ENCODE measurements at regions not wholly inside any gene's neighbourhood (a gene's known extent, or its start where the extent isn't known, plus 50 kb on each side); places are given as distances from the start of the nearest gene placed in this dataset.

DNA sequence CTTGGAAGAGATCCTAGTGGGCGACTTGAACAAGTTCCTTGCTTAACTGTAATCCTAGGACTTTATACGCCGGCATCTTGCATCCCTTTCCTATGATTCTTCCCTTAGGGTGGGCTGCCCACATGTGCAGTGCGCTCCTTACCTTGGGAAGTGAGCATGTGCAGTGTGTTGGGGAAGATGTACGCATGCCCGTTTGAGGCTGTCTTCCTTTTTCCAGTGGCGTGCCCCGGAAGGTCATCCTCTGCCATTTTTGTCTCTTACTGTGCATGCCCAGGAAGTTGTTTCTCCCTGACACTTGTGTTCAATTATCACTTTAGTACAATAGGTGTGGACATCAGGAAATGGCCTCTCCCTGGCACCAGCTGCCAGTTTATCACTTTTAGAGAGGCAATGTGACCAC lies 936.5 kb downstream of the TBC1D22A start:
- DNase-seq, result no peak

DNA sequence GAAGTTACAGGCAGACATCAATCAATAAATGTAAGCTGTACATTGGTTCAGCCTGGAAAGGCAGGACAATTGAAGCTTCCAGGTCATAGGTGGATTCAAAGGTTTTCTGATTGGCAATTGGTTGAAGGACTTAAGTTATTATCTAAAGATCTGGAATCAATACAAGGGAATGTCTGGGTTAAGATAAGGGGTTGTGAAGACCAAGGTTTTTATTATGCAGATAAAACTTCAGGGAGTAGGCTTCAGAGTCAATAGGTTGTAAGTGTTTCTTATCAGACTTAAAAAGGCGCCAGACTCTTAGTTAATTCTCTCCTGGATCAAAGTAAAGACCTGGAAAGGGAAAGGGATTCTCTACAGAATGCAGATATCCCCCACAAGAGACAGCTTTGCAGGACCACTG lies 935.4 kb downstream of the TBC1D22A start:
- DNase-seq, result no peak

DNA sequence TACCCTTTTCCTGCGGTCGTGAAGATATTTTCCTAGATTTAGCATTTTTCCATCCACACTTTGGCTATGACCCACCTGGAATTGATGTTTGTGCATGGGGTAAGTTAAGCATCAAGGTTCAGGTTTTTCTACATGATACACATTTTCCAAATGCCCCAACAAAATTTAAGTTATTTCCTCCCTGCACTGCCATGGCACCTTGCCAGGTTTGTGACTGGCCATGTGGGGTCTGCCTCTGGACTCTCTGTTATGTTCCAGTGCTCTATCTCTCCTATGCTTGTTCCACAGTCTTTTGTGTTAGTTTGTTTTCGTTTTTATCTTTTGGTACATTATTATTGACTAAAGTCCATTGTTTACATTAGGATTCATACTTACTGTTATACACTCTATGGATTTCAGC lies 934.3 kb downstream of the TBC1D22A start:
- no peak for DNase-seq

DNA sequence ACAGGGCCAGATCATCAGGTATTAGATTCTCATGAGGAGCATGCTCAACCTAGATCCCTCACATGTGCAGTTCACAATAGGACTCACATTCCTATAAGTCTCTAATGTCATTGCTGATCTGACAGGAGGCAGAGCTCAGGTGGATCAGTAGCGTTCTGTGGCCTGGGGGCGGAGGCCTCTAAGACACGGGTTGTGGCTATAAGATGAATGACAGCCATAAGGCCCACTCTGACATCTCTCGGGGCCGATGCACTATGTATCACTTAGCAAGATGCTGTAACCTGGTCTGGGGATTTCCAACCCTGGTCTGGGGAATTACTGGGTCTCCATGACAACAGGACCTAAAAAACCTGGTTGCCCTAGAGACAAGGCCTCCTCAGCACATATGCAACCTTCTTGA lies 932.7 kb downstream of the TBC1D22A start:
- no peak for DNase-seq

DNA sequence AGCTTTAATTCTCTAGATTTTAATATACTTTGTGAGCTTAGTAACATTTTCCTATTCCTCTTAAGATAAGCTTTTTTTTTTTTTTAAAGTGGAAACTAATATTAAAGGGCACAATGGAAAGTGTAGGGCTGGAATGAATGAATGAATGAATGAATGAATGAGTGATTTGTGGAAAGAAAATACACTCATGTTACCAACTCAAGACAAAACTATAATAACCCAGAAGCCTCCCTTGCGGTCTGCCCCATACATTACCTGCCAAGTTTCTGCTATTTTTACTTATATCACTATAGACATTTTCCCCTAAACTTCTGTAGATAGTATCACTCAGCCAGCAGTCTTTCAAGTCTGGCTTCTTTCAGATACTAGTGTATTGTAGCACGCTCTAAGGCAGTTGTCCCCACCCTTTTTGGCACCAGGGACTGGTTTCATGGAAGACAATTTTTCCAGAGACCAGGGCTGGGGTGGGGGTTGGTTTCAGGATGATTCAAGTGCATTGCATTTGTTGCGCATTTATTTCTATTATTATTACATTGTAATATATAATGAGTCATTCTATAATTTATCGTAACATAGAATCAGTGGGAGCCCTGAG lies 932.2 kb downstream of the TBC1D22A start:
- DNase-seq, result no peak

DNA sequence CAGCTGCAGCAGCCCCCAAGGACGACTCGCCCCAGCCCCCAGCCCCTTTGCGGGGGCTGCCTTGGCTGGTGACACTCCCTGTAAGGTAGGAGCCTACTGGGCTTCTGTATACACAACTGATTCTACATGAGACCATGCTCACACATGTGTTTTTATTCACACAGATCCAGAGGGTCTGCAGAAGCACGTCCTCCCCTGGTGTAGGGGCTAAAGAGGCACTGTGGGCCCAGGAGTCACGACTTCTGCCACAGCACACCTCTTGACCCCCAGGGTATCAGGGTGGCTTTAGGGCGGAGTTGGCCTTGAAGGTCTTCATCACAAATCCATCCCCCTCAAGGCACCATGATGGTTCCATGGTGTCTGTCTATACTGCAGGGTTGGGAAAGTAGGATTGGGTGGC lies 931.2 kb downstream of the TBC1D22A start:
- DNase-seq, result no peak

DNA sequence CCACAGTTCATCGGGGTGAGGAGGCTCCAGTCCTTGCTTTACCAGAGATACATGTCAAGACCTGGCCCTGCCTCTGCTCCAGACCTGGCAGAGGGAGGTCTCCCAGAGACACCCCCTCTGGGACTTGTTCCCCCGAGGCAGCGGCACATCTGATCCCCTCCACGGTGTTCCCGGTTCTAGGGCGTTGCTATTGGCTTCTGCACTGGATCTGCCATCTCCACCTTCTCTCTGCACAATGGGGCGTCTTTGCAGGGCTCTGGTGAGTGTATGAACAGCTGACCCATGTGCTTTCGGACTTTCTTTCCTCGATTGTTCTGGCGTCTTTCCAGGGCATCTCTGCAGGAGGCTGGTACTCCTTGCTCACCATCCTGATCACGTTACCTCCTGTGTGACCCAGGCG lies 930.4 kb downstream of the TBC1D22A start:
- DNase-seq, result no peak

DNA sequence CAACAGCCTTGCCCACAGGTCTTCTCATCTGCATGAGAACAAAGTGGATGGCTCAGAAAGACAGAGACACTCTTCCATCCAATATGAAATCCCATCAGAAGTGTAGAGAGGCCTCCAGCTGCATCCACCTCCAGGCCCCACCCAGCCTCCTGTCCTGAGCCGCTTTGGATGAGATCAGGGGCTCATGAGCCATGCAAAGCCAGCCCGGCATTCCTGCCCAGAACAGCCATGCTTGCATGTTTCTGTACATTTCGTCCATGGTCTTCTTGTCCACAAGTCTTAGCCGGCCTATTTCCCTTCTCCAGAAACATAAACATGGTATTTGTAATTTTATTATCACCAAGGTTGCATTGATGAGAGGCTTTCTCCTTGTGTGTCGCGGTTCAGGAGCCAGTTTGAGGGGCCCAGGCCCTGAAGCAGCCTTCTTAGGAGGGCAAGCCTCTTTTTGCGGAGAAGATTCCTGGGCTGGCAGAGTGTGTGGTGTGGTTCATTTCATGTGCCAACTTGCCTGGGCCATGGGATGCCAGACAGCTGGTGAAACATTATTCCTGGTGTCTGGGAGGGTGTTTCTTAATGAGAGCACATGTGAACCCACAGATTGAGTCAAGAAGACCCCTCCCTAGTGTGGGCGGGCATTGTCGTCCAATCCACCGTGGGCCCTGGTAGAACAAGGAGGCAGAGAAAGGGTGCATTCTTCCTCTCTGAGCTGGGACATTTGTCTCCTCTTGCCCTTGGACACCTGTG lies 928.9 kb downstream of the TBC1D22A start:
- no peak for DNase-seq

DNA sequence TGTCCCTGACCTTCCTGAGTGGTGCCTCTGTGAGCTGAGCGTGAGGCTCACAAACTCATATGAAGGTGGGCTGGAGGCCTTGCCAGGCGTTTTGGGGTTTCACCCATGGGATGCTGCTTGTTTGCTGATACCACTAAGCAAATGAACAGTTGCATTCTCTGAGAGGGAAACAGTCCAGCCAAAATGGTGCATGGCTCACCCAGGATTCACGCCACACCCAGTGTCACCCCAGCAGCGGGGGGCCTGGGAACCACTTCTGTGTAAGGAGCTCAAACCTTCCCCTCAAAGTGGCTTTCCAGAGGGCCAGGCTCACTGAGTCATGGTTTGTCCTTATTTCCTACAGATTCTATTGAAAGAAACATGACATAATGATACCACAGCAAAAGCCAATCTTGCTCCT lies 928.1 kb downstream of the TBC1D22A start:
- DNase-seq, result no peak

DNA sequence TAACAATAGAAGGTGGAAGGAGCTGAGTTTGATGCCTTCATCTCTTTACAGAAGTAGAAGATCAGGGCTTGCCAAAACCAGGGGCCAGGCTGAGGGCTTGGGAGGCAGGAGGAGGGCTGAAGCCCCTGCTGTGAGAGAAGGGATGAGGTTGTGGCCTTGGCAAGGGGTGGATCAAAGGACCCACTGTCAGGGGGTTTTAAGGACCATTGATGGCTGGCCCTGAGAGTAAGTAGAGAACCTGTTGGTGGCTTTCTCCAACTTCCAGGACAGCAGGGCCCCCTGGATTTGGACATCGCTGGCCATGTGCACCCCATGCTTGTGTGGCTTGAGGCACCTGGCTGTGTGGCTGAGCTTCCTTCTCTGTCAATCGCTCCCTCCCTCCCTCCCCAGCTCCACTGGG lies 927.7 kb downstream of the TBC1D22A start:
- DNase-seq, result no peak

DNA sequence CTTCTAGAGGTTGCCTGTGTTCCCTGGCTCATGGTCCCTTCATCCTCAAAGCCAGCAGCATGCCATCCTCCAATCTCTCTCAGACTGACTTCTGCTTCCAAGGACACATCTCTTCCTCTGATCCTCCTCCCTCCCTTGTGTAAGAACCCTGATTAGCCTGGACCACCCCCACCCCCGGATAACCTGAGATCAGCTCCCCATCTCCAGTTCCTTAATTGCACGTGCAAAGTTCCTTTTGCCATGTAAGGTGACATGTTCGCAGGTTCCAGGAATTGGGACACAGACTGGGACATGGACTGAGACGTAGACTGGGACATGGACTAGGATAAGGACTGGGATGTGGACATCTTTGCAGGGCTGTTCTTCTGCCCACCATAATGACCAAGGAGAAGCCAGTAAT lies 925.3 kb downstream of the TBC1D22A start:
- no peak for DNase-seq

DNA sequence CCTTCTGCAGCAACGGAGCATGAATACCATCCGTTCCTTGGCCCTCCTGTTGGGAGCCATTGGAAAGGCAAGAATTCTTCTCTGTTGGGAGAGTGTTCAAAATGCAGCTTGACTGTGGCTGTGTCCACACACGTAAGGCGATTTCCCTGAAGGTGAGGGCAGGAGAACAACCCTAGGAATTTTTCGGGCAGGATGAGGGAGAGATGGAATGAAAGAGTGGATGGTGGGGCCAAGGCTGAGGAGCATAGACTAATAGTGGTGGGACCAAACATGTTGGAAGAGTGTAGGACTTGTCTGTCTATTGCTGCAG lies 924.9 kb downstream of the TBC1D22A start:
- no peak for DNase-seq

DNA sequence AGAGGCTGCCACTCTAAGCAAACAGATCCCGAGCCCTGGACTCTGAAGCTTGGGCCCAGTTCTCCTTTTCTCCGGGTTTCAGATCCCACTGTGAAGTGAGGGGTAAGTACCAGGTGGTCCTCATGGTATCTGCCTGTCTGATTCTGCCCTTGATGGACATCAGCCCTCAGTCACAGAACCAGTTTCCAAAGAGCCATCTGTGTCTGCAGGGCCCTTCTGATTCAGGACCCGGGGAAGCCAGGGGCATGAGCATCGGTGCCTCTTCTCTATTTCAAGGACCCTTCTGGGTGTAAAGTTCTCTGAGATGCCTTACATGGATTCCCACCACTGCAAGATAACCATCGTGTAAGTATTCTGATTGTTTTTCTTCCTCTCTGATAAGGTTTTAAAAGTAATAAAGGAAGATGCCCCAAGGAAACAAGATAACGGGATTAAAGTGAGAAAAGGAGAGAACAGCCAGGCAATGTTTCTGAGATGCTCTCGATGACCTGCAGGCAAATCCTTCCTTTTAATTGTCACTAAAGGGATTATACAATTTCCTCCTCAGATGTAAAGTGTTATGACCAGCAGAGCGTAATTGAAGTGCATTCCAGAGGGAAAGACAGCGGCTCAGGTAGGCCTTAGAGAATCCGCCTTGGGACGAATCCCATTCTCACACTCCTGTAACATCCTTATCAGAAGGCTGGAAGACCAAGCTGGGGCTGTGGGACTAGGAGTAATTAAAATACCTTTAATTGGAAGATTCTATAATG lies 924.3 kb downstream of the TBC1D22A start:
- no peak for DNase-seq

DNA sequence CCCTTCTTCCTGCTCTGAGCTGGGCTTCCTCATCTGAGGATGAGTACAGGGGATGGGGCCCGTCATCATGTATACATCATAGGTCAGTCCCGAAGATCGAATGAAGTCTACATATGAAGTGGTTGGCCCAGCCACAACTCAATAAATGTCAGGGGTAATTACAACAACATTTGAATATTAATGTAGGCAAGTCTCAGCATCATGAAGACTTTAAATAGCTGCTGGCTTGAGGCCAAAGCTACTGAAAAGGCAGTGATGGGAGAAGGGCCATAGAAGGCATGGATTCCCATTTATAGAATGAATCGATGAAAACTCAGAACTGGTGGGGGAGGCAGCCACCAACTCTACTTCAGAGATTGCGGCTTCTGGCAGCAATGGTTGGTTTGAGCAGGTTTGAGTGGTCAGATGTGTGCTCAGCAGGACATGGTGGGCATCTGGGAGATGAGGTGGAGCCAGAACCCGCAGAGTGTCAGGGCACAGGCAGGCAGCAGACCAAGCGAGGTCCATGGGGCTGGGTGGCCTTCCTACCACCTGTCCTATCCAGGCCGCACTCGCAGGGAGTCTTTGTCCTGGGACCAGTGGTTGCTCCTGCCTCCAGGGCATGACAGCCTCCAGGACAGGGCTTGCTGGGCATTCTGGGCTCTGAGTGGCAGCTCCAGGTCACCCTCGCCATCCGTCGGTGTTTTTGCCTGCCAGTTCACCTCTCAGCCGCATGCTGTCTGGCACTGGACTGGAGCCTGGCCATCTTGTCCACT lies 919.1 kb downstream of the TBC1D22A start:
- DNase-seq, result no peak

DNA sequence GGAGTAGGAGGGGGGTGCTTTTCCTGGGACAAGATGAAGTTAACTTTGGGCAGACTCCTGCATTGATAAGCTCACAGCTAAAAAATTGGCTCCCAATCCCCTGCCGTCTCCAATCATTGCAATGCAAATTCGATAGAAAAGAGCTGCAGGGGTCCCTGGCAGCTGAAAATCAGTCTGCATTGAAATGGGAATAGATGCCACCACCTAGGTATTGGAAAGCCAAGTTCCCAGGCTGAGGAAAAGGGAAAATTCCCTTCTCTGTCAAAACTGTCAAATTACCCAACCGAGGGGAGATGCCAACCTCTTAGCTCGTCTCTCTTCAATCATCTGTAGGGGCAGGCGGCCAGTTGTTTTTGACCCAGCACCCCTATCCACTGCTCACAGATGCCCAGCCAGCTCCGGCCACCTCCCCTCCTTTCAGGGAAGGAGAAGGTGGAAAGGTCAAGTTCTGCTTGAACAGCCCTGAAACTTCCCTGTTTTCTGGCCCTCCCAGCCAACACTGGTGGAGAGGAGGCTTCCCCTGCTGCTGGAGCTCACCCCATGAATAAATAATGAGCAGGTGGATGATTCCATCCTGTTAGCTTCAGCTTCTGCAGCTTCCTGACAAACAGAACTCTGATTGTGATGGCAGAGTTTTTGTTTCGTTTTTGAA lies 916.3 kb downstream of the TBC1D22A start:
- no peak for DNase-seq

DNA sequence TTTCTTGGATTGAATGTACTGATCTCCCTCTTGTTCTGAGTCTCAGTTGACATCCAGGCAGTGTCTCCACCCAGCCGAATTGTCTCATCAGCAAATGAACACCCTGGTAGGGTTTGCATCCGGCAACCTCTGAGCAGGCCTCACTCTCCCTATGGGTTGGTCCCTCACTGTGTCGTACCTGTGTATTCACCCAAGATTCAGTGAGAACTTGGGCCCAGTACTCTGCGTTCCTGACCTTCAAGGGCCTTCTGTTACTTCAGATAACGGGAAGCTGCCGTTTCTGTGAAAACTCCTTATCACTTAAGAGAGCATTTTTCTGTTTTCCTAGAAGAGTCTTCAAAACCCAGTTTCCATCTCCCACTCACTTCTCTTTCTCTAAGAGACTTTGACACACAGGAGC lies 915.6 kb downstream of the TBC1D22A start:
- no peak for DNase-seq

DNA sequence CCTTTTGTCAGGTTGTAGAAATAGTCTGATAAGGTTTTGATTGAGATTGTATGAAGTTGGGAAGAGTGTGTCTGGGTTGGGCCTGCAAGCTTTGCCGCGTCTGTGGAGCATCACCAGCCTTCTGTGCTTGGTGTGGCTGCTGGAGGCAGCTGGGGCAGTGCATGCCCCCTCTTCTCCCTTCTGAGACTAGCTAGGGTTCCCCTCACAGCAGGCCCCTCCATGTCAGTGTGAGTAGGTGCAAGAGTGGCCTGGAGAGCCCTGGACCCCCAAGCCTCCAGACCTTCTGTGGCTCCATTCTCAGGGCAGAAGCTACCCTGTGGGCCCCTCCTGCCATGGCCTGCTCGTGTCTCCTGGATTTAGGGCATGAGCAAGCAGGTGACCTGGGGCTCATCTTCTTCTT lies 914.2 kb downstream of the TBC1D22A start:
- DNase-seq, result no peak

DNA sequence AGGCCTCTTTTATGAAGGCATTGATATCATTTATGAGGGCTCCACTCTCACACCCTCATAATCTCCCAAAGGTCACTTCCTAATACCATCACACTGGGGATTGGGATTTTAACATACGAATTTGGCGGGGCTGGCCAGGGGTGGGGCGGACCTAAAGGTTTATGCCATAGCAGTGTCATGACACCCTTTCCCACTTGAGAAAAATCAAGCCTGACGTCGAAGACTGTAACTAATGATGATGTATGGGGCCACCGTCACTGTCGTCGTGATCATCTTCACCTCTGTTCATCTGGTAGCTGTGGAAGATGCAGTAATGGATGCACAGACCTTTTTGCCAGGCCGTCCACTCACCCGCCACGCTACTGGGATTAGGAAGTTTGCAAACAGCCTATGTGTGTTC lies 912.1 kb downstream of the TBC1D22A start:
- no peak for DNase-seq

DNA sequence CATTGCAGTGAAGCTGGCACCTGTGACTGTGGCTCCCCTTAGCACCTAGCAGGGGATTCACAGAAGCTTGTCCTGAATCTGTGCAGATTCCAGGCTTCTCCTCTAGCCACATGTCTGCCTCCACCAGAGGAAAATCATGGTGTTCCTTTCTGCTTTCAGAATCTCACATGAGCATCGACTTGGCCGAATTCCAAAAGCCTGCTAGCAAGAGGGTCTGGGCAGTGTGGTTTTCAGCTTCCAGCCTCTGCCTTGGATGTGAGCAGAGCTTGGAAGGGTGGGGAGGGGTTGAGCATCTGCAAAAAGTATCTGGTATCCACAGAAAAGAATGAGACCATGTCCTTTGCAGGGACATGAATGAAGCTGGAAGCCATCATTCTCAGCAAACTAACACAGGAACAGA lies 911.1 kb downstream of the TBC1D22A start:
- DNase-seq, result no peak

DNA sequence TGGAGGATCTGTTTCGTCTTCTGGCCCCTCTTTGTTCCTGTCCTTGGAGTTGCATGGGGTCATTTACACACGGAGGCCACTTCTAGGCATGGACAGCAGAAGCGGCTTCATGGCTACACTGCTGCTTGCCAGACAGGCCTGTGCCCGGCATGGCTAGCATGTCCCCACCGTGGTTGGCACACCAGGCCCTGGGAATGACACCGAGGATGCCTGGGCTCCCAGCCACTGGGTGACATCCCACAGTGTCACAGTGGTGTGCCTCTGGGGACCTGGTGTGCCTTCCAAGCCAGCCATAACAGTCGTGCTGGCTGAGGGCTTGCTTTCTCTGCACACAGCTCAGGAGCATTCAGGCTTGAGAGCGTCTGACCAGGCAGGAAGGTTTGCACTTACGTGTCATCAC lies 910.1 kb downstream of the TBC1D22A start:
- DNase-seq, result no peak

DNA sequence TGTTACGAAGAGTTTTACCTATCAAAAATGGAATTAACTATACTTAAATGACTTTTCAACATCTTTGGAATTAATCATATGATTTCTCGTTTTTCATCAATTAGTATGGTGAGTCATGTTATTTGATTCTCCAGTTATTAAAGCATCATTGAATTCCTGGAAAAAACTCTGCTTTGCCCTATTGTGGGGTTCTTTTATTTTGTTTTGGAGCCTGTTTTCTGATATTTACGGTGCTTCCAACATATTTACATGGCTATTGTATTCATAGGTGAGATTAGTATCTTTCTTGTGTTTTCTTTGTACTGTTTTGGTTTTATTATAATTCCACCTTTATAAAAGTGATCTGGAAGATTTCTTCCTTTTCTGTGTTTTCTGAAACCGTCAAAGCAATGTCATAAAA lies 902.7 kb downstream of the TBC1D22A start:
- no peak for DNase-seq

DNA sequence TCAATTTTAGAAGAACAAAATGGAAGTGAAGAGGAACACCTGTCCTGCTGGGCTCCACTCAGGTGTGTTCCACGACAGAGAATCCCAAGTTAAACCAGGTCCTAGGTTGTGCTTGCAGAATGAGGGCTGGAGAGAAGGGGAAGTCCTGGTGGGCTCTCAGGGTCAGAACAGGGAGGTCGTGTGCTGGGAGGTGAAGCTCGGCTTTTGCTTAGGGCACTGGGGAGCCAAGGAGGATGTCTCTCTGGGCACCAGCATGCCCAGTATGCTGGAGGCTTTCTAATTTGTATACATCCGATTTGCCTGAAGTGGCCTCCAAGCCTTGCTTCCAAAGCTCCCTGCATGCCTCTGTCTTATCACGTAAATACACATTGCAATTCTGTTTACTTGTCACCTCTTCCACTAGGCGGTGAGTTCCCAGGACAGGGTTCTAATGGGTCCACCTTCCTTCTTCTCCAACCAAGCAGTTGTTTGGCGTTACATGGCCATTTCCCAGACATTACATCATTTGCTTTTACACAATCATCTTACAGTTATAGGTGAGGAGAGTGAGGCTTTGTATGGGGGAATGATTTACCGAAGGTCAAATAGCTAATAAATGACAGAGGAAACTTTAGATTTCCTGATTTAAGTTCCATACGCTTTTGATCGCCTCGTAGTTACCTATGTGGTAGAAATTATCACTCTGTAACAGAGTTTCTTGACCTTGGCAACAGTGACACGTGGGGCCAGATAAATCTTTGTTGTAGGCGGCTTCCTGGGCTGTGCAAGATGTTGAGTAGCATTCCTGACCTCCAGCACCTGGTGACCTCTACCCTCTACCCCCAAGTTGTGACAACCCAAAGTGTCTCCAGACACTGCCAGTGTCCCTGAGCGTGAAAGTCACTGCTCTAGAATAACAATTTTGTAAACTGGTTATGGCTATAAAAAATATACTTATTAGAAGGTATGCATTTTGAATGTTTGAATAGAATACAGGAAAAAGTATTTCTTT lies 901.5 kb downstream of the TBC1D22A start:
- no peak for DNase-seq
